ENCODE measurements at regions not wholly inside any gene's neighbourhood (a gene's known extent, or its start where the extent isn't known, plus 50 kb on each side); places are given as distances from the start of the nearest gene placed in this dataset.

DNA sequence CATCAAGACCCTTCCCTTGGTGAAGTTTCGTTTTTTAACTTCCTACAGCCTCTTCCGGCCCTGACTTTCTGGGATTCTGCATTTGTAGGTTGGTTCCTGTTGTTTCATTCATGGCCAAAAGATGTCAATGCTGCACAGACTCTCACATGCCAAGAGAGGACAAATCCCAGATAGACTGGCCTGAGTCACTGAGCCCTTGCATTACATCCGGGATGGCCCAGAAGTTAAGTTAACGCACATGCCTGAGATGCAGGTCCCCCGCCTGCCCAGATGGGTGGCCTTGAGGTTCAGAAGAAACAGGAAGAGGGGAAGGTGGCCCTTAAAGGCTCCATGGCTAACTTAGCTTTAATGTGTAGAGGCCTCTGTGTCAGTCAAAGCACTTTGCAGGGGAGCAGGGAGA lies 51.6 kb upstream of the SRGAP3 start:
- no peak for ATAC-seq (replicated peaks)
- Mint-ChIP-seq H3K9me3 (no peaks in the 10 kb centered on the region), H3K27me3 (peaks cover 4% of the 10 kb centered on the region), H3K4me1 (no peaks in the 10 kb centered on the region), H3K4me3 (no peak overlapping the region), H3K27ac (no peak overlapping the region), H3K36me3 (ENCODE audit: low read depth) (no peaks in the 10 kb centered on the region)

DNA sequence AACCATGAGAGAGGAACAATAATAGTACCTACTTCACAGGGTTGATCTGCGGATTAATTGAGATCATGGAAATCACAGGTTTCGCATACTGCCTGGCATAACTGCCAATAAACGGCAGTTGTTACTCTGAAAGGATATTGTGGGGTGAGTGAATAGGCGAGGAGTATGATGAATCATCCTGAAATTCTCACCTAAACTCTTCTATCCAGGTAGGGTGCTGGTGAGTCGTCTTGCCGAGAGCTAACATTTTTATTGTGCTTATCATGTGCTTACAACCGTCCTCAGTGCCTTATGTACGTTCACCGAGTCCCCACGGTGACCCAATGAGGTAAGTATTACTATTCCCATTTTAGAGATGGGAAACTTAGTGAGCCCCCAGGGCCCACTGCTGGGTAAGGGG lies 52.4 kb upstream of the SRGAP3 start:
- peaks cover 4% of the 10 kb centered on the region for H3K27me3 Mint-ChIP-seq
- no peaks in the 10 kb centered on the region for H3K4me1 Mint-ChIP-seq
- no peak overlapping the region for H3K4me3 Mint-ChIP-seq
- no peaks in the 10 kb centered on the region for H3K9me3 Mint-ChIP-seq
- no peaks in the 10 kb centered on the region for H3K36me3 Mint-ChIP-seq (ENCODE audit: low read depth)
- ATAC-seq (replicated peaks), result peak; percentile 73
- H3K27ac Mint-ChIP-seq, result no peak overlapping the region

DNA sequence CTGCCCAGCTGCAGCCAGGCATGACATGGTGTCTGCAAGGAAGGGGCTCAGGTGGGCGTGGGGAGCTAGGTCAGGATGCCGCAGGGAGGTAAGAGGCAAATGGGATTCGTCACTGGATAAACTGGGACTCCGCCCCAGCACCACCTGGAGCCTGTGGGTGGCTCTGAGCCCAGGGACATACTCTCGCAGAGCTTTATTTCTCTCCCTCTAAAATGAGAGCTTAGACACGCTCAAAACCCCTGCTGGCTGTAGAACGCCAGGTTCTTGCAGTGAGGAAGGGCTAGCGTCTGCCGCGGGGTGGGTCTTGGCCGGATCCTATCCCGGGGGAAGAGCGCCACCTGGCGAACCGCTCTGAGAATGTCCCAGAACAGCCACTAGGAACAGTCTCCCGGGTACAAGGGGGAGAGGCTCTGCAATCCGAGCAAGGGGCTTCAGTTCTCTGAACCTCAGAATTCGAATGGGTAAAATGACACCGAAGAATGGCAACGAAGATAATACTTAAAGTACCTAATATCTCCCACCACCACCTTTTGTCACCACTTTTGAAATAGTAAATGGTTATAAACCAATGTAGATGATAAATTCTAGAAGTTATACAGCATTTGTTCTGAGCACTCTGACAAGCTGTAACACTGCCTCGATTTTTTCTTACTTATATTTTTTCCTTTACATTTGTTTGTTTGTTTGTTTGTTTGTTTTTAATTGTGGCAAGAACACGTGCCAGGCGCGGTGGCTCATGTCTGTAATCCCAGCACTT lies 53.2 kb upstream of the SRGAP3 start:
- no peak overlapping the region for H3K4me3 Mint-ChIP-seq
- ATAC-seq (replicated peaks), result peak; percentile 85

DNA sequence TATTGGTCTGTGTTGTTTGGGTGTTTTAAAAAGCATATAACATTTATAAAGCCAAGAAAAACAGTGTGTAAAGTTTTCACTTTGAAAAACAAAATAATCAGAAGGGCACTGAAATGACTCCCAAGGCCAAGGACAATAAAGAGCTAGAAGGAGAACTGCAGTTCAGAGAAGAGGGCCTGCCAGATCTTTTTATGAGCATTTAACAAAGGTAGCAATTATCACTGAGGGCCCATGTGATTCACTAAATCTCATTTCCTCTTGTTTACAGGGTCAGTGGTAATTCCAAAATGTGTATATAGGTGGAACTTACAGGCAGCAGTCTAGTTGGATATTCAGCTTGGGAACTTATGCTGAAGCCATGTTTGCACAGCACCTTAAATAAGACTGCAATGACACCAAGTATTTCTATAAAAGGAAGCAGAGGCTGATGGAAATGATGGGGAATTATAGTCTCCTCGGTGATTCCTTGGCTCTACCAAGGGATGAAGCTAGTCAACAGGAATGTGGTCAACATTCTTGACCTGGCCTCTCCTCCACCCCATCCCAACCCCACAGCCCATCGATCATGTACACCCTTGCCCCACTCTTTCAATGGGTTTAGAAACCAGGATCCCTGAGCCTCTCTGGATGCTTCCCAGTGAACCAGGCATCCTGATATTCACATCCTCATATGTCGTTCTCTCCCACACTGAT lies 54.4 kb upstream of the THUMPD3 start:
- Mint-ChIP-seq H3K27me3 (peaks cover 8% of the 10 kb centered on the region), H3K4me1 (no peaks in the 10 kb centered on the region), H3K27ac (no peak overlapping the region), H3K9me3 (no peaks in the 10 kb centered on the region), H3K36me3 (ENCODE audit: low read depth) (no peaks in the 10 kb centered on the region), H3K4me3 (no peak overlapping the region)
- no peak for ATAC-seq (replicated peaks)

More for the DNA sequence above, 53.2 kb upstream of the SRGAP3 start:
- Mint-ChIP-seq H3K27me3 (peaks cover 4% of the 10 kb centered on the region), H3K27ac (no peak overlapping the region), H3K4me1 (no peaks in the 10 kb centered on the region), H3K9me3 (no peaks in the 10 kb centered on the region), H3K36me3 (ENCODE audit: low read depth) (no peaks in the 10 kb centered on the region)

DNA sequence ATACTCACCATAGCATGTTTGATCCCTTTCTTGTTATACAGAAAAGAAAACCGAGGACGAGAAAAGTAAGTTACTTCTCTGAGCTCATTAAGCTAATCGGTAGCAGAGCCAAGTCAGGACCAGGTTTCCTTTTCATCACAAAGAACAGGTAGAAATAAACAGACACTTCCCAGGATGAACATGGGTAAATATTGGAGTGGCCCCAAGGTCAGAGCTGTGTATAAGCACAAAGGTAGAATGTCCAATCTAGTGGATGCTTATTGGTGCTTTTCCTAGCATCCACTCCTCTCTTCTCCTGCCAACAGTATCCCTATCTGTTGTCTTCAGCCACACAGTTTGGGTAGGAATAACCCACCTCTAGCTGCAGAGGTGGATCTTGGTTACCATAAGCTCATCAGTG lies 52.8 kb upstream of the THUMPD3 start:
- H3K9me3 Mint-ChIP-seq, result no peaks in the 10 kb centered on the region
- no peaks in the 10 kb centered on the region for H3K36me3 Mint-ChIP-seq (ENCODE audit: low read depth)
- no peak overlapping the region for H3K4me3 Mint-ChIP-seq
- no peak for ATAC-seq (replicated peaks)
- H3K27ac Mint-ChIP-seq, result no peak overlapping the region
- no peaks in the 10 kb centered on the region for H3K4me1 Mint-ChIP-seq
- peaks cover 8% of the 10 kb centered on the region for H3K27me3 Mint-ChIP-seq

DNA sequence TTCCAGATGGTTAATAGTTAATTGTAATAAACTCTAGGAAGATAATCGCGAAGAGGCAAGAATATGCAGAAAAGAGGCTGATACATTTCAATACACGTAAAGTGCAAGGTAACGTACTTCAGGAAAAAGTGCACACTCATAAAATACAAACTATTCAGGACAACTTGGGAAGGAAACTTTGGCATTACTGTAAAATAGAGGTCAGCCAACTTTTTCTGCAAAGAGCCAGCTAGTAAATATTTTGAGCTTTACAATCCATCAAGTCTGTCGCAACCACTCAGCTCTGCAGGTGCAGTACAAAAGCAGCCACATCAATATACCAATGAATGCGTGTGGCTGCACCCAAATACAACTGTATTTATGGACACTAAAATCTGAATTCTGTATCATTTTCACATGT lies 51.6 kb upstream of the THUMPD3 start:
- Mint-ChIP-seq H3K4me1 (no peaks in the 10 kb centered on the region), H3K4me3 (no peak overlapping the region), H3K36me3 (ENCODE audit: low read depth) (no peaks in the 10 kb centered on the region), H3K27ac (no peak overlapping the region), H3K27me3 (peaks cover 8% of the 10 kb centered on the region), H3K9me3 (no peaks in the 10 kb centered on the region)
- ATAC-seq (replicated peaks), result no peak
